H1 (cell line): ENCODE measurements at regions not wholly inside any gene's neighbourhood (a gene's known extent, or its start where the extent isn't known, plus 50 kb on each side); places are given as distances from the start of the nearest gene placed in this dataset.

Experiments used
- TF ChIP-seq, protein P1 (sequence below), 3 experiments: IDR thresholded peaks; 1 replicate in 2 of 3; 2 replicates in 1 of 3; pipeline versions ENCODE4 v1.5.1 to v1.6.1; 2011; ENCODE audit warnings: low read length in 3 of 3, mild to moderate bottlenecking in 3 of 3, inconsistent platforms in 2 of 3, low read depth in 1 of 3, moderate library complexity in 1 of 3; ENCODE audit not compliant: insufficient read depth in 1 of 3; ENCODE audit errors: control extremely low read depth in 1 of 3

DNA sequence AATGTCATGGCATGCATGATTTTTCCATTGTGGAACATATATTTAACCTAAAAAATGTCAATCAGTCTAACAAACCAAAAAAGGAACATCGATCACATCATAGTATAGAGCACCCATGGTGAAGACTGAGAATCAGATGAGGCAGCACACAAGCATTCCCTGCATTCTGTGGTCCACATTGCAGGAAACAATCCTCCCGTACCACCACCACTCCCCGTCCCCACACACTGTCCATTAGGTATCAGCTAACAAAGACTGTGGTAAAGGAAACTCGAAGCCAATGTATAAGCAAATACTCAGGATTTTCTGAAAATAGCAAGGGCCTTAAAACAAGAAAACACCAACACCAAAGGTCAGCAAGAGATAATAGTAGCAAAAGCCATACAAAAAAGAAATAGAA, 1104.4 kb upstream of the SEMA6A start (continued):
- TF ChIP-seq, protein P1, sequence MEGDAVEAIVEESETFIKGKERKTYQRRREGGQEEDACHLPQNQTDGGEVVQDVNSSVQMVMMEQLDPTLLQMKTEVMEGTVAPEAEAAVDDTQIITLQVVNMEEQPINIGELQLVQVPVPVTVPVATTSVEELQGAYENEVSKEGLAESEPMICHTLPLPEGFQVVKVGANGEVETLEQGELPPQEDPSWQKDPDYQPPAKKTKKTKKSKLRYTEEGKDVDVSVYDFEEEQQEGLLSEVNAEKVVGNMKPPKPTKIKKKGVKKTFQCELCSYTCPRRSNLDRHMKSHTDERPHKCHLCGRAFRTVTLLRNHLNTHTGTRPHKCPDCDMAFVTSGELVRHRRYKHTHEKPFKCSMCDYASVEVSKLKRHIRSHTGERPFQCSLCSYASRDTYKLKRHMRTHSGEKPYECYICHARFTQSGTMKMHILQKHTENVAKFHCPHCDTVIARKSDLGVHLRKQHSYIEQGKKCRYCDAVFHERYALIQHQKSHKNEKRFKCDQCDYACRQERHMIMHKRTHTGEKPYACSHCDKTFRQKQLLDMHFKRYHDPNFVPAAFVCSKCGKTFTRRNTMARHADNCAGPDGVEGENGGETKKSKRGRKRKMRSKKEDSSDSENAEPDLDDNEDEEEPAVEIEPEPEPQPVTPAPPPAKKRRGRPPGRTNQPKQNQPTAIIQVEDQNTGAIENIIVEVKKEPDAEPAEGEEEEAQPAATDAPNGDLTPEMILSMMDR (IDR thresholded peaks at IDR 0.05; ENCODE audit: control extremely low read depth in 1 of 3, insufficient read depth in 1 of 3, low read depth in 1 of 3, low read length in 3 of 3): no peak
